Testis (tissue), 2 donors: ENCODE measurements at regions not wholly inside any gene's neighbourhood (a gene's known extent, or its start where the extent isn't known, plus 50 kb on each side); places are given as distances from the start of the nearest gene placed in this dataset.

ENCODE experiments used
- DNase-seq: peaks from one replicate; pipeline ENCODE4 v3.0.0-alpha.2; 2019
- H3K27ac ChIP-seq, 2 donors: fragments of 200-600 bp; sonication (generic); one replicate each; pipeline ENCODE4 v1.5.1; 2019
- H3K27me3 ChIP-seq: fragments of 200-600 bp; sonication (generic); one replicate; pipeline ENCODE4 v1.5.1; 2019
- H3K36me3 ChIP-seq: fragments of 200-600 bp; sonication (generic); one replicate; pipeline ENCODE4 v1.5.1; 2017; ENCODE audit warnings: low read depth; ENCODE audit errors: missing control alignments
- H3K4me1 ChIP-seq: fragments of 200-600 bp; sonication (generic); one replicate; pipeline ENCODE4 v1.5.1; 2019
- H3K4me3 ChIP-seq, 2 donors: fragments of 200-600 bp; sonication (generic); one replicate each; pipeline ENCODE4 v1.5.1; 2017 to 2019
- H3K9me3 ChIP-seq: fragments of 200-600 bp; sonication (generic); one replicate; pipeline ENCODE4 v1.5.1; 2017
- CTCF ChIP-seq, 3 experiments: fragments of 450-650 bp in 2 of 3; fragments of 200-600 bp in 1 of 3; sonication (generic) in 1 of 3; IDR thresholded peaks; one replicate each; pipeline ENCODE4 v1.5.1; 2016 to 2019; ENCODE audit warnings: antibody characterized with exemption in 3 of 3, mild to moderate bottlenecking in 2 of 3, moderate library complexity in 1 of 3
- POLR2A ChIP-seq: fragments of 450-650 bp; IDR thresholded peaks from one replicate; pipeline ENCODE4 v1.6.1; 2017; ENCODE audit warnings: antibody characterized with exemption, mild to moderate bottlenecking, moderate library complexity
- WGBS, 2 donors: methylation state at CpG; one replicate each; pipeline ENCODE4 v1.1.5; 2018; 5-methylcytosine and 5-hydroxymethylcytosine counted together
- intact Hi-C: fragments of 100-400 bp; cut with DNase I; formaldehyde crosslinking; loops from one replicate; pipeline ENCODE4 v1.15.1; 2023; ENCODE audit warnings: low total_unique reads

GRCh38 chr5:165202519-165202910, 1697.1 kb downstream of the MAT2B start:
- intact Hi-C loops, result no loop called here
- Histone ChIP-seq H3K9me3 (no peaks in the 10 kb centered on the region), H3K36me3 (no peaks in the 10 kb centered on the region), H3K4me1 (no peaks in the 10 kb centered on the region), H3K27me3 (no peaks in the 10 kb centered on the region), H3K27ac (no peak overlapping the region), H3K4me3 (no peak overlapping the region)
- 84 to 85% methylated on average over 3 of the region's 3 CpGs for WGBS, 2 donors
- no peak for TF ChIP-seq POLR2A
- no peak for TF ChIP-seq CTCF (IDR thresholded peaks at IDR 0.05)
- no peak for DNase-seq

GRCh38 chr5:165209101-165209727, 1703.8 kb downstream of the MAT2B start:
- no peaks in the 10 kb centered on the region for H3K36me3 ChIP-seq
- H3K9me3 ChIP-seq, result no peaks in the 10 kb centered on the region
- WGBS, 2 donors, result 12 to 16% methylated on average over 1 of the region's 1 CpG
- no peak for DNase-seq
- no peak overlapping the region for H3K4me3 ChIP-seq
- no peak for TF ChIP-seq POLR2A
- TF ChIP-seq CTCF (IDR thresholded peaks at IDR 0.05), result peak in 2 of 3 experiments; percentile 18 to 66
- no peaks in the 10 kb centered on the region for H3K4me1 ChIP-seq
- no peaks in the 10 kb centered on the region for H3K27me3 ChIP-seq
- no peak overlapping the region for H3K27ac ChIP-seq
- intact Hi-C loops, result no loop called here

- TF ChIP-seq CTCF (IDR thresholded peaks at IDR 0.05) (no peak), POLR2A (no peak)
- no peak overlapping the region for H3K27ac ChIP-seq
- H3K4me3 ChIP-seq, result no peak overlapping the region
- H3K27me3 ChIP-seq, result no peaks in the 10 kb centered on the region
- no peaks in the 10 kb centered on the region for H3K36me3 ChIP-seq
- 35 to 45% methylated on average over 3 of the region's 3 CpGs for WGBS, 2 donors
- no peak for DNase-seq
- no peaks in the 10 kb centered on the region for H3K4me1 ChIP-seq
- H3K9me3 ChIP-seq, result no peaks in the 10 kb centered on the region
- intact Hi-C loops, result no loop called here
Measured at GRCh38 chr5:165224366-165225045, 1719.1 kb downstream of the MAT2B start.

GRCh38 chr5:165227515-165227914, 1722.1 kb downstream of the MAT2B start:
- H3K27me3 ChIP-seq, result no peaks in the 10 kb centered on the region
- H3K4me3 ChIP-seq, result no peak overlapping the region
- intact Hi-C loops, result no loop called here
- H3K4me1 ChIP-seq, result no peaks in the 10 kb centered on the region
- no peaks in the 10 kb centered on the region for H3K36me3 ChIP-seq
- TF ChIP-seq POLR2A (no peak), CTCF (IDR thresholded peaks at IDR 0.05) (no peak)
- H3K9me3 ChIP-seq, result no peaks in the 10 kb centered on the region
- no peak overlapping the region for H3K27ac ChIP-seq
- 89 to 95% methylated on average over 3 of the region's 3 CpGs for WGBS, 2 donors
- no peak for DNase-seq

GRCh38 chr5:165228184-165228583, 1722.8 kb downstream of the MAT2B start:
- Histone ChIP-seq H3K9me3 (no peaks in the 10 kb centered on the region), H3K4me3 (no peak overlapping the region), H3K27me3 (no peaks in the 10 kb centered on the region), H3K4me1 (no peaks in the 10 kb centered on the region), H3K27ac (no peak overlapping the region), H3K36me3 (no peaks in the 10 kb centered on the region)
- TF ChIP-seq CTCF (IDR thresholded peaks at IDR 0.05) (no peak), POLR2A (no peak)
- intact Hi-C loops, result no loop called here
- DNase-seq, result no peak
- 77 to 83% methylated on average over 1 of the region's 1 CpG for WGBS, 2 donors
